ENCODE measurements at regions not wholly inside any gene's neighbourhood (a gene's known extent, or its start where the extent isn't known, plus 50 kb on each side); places are given as distances from the start of the nearest gene placed in this dataset.
A peak's percentile ranks its signal among the peaks of the same experiment; 100 is the strongest.

- no peaks in the 10 kb centered on the region for H3K27me3 Mint-ChIP-seq (ENCODE audit: low read depth)
- H3K9me3 Mint-ChIP-seq: peaks cover 5% of the 10 kb centered on the region
- H3K4me3 Mint-ChIP-seq: no peak overlapping the region
- H3K36me3 Mint-ChIP-seq (ENCODE audit: low read depth): peaks cover 34% of the 10 kb centered on the region
- peaks cover 49% of the 10 kb centered on the region for H3K4me1 Mint-ChIP-seq (ENCODE audit: low read depth)
- H3K27ac Mint-ChIP-seq: peak overlapping the region; percentile 72
These were observed 149.5 kb downstream of the C9orf152 start for GRCh38 chr9:110058304-110058953.

- Mint-ChIP-seq H3K9me3 (peaks cover 5% of the 10 kb centered on the region), H3K4me3 (no peak overlapping the region), H3K27ac (no peak overlapping the region), H3K36me3 (ENCODE audit: low read depth) (peaks cover 39% of the 10 kb centered on the region), H3K4me1 (ENCODE audit: low read depth) (peaks cover 50% of the 10 kb centered on the region), H3K27me3 (ENCODE audit: low read depth) (no peaks in the 10 kb centered on the region)
These were observed 148.5 kb downstream of the C9orf152 start for GRCh38 chr9:110059461-110059860.

GRCh38 chr9:110064803-110065202 lies 143.2 kb downstream of the C9orf152 start:
- Mint-ChIP-seq H3K4me3 (no peak overlapping the region), H3K27ac (no peak overlapping the region), H3K4me1 (ENCODE audit: low read depth) (peaks cover 59% of the 10 kb centered on the region), H3K36me3 (ENCODE audit: low read depth) (peaks cover 40% of the 10 kb centered on the region), H3K27me3 (ENCODE audit: low read depth) (no peaks in the 10 kb centered on the region), H3K9me3 (peaks cover 5% of the 10 kb centered on the region)

- Mint-ChIP-seq H3K4me1 (ENCODE audit: low read depth) (peaks cover 62% of the 10 kb centered on the region), H3K9me3 (peaks cover 5% of the 10 kb centered on the region), H3K27me3 (ENCODE audit: low read depth) (no peaks in the 10 kb centered on the region), H3K27ac (peak overlapping the region; percentile 8), H3K4me3 (peak overlapping the region; percentile 2), H3K36me3 (ENCODE audit: low read depth) (peaks cover 43% of the 10 kb centered on the region)
These were observed 142.4 kb downstream of the C9orf152 start for GRCh38 chr9:110065532-110065931.

GRCh38 chr9:110066929-110067716 lies 140.8 kb downstream of the C9orf152 start:
- Mint-ChIP-seq H3K27ac (peak overlapping the region; percentile 3), H3K27me3 (ENCODE audit: low read depth) (no peaks in the 10 kb centered on the region), H3K4me1 (ENCODE audit: low read depth) (peaks cover 63% of the 10 kb centered on the region), H3K9me3 (peaks cover 5% of the 10 kb centered on the region), H3K36me3 (ENCODE audit: low read depth) (peaks cover 42% of the 10 kb centered on the region), H3K4me3 (no peak overlapping the region)

GRCh38 chr9:110068212-110068611 lies 139.7 kb downstream of the C9orf152 start:
- H3K4me3 Mint-ChIP-seq: no peak overlapping the region
- peaks cover 64% of the 10 kb centered on the region for H3K4me1 Mint-ChIP-seq (ENCODE audit: low read depth)
- H3K36me3 Mint-ChIP-seq (ENCODE audit: low read depth): peaks cover 36% of the 10 kb centered on the region
- no peaks in the 10 kb centered on the region for H3K9me3 Mint-ChIP-seq
- no peaks in the 10 kb centered on the region for H3K27me3 Mint-ChIP-seq (ENCODE audit: low read depth)
- no peak overlapping the region for H3K27ac Mint-ChIP-seq

- H3K36me3 Mint-ChIP-seq (ENCODE audit: low read depth): peaks cover 35% of the 10 kb centered on the region
- H3K27ac Mint-ChIP-seq: peak overlapping the region; percentile 43
- H3K4me1 Mint-ChIP-seq (ENCODE audit: low read depth): peaks cover 66% of the 10 kb centered on the region
- no peaks in the 10 kb centered on the region for H3K27me3 Mint-ChIP-seq (ENCODE audit: low read depth)
- H3K9me3 Mint-ChIP-seq: no peaks in the 10 kb centered on the region
- no peak overlapping the region for H3K4me3 Mint-ChIP-seq
These were observed 138.4 kb downstream of the C9orf152 start for GRCh38 chr9:110069326-110070248.

- Mint-ChIP-seq H3K4me1 (ENCODE audit: low read depth) (peaks cover 45% of the 10 kb centered on the region), H3K27ac (no peak overlapping the region)
These were observed 135.2 kb downstream of the C9orf152 start for GRCh38 chr9:110072597-110073355.

GRCh38 chr9:110073356-110073905 lies 134.5 kb downstream of the C9orf152 start:
- peaks cover 25% of the 10 kb centered on the region for H3K36me3 Mint-ChIP-seq (ENCODE audit: low read depth)
- H3K9me3 Mint-ChIP-seq: no peaks in the 10 kb centered on the region
- no peak overlapping the region for H3K27ac Mint-ChIP-seq
- H3K27me3 Mint-ChIP-seq (ENCODE audit: low read depth): no peaks in the 10 kb centered on the region
- H3K4me1 Mint-ChIP-seq (ENCODE audit: low read depth): peaks cover 40% of the 10 kb centered on the region
- H3K4me3 Mint-ChIP-seq: no peak overlapping the region

More at GRCh38 chr9:110072597-110073355, 135.2 kb downstream of the C9orf152 start:
- no peaks in the 10 kb centered on the region for H3K27me3 Mint-ChIP-seq (ENCODE audit: low read depth)
- H3K36me3 Mint-ChIP-seq (ENCODE audit: low read depth): peaks cover 30% of the 10 kb centered on the region
- no peak overlapping the region for H3K4me3 Mint-ChIP-seq
- no peaks in the 10 kb centered on the region for H3K9me3 Mint-ChIP-seq

GRCh38 chr9:110076894-110077725 lies 130.8 kb downstream of the C9orf152 start:
- peaks cover 49% of the 10 kb centered on the region for H3K4me1 Mint-ChIP-seq (ENCODE audit: low read depth)
- H3K27ac Mint-ChIP-seq: no peak overlapping the region
- no peak overlapping the region for H3K4me3 Mint-ChIP-seq
- H3K27me3 Mint-ChIP-seq (ENCODE audit: low read depth): no peaks in the 10 kb centered on the region
- H3K36me3 Mint-ChIP-seq (ENCODE audit: low read depth): peaks cover 11% of the 10 kb centered on the region
- no peaks in the 10 kb centered on the region for H3K9me3 Mint-ChIP-seq

- Mint-ChIP-seq H3K36me3 (ENCODE audit: low read depth) (peaks cover 9% of the 10 kb centered on the region), H3K27me3 (ENCODE audit: low read depth) (no peaks in the 10 kb centered on the region), H3K9me3 (no peaks in the 10 kb centered on the region), H3K27ac (no peak overlapping the region), H3K4me1 (ENCODE audit: low read depth) (peaks cover 46% of the 10 kb centered on the region), H3K4me3 (no peak overlapping the region)
These were observed 130.0 kb downstream of the C9orf152 start for GRCh38 chr9:110077925-110078324.

- H3K27ac Mint-ChIP-seq: no peak overlapping the region
- peaks cover 15% of the 10 kb centered on the region for H3K36me3 Mint-ChIP-seq (ENCODE audit: low read depth)
- no peaks in the 10 kb centered on the region for H3K27me3 Mint-ChIP-seq (ENCODE audit: low read depth)
- H3K4me3 Mint-ChIP-seq: no peak overlapping the region
- H3K4me1 Mint-ChIP-seq (ENCODE audit: low read depth): peaks cover 48% of the 10 kb centered on the region
- no peaks in the 10 kb centered on the region for H3K9me3 Mint-ChIP-seq
These were observed 129.4 kb downstream of the C9orf152 start for GRCh38 chr9:110078604-110079003.

- Mint-ChIP-seq H3K27me3 (ENCODE audit: low read depth) (no peaks in the 10 kb centered on the region), H3K9me3 (no peaks in the 10 kb centered on the region), H3K36me3 (ENCODE audit: low read depth) (peaks cover 10% of the 10 kb centered on the region), H3K4me1 (ENCODE audit: low read depth) (peaks cover 48% of the 10 kb centered on the region), H3K4me3 (peak overlapping the region; percentile 35), H3K27ac (peak overlapping the region; percentile 71)
These were observed 126.6 kb downstream of the C9orf152 start for GRCh38 chr9:110081395-110081794.

Data from T-helper 1 cell treated with Interleukin-12 subunit alpha and Interleukin-12 subunit beta and Interleukin-4 antibody, amounts not matched to agents 30 μg/mL and 1 μg/mL, for 36 hours (primary cell).